ENCODE measurements at regions not wholly inside any gene's neighbourhood (a gene's known extent, or its start where the extent isn't known, plus 50 kb on each side); places are given as distances from the start of the nearest gene placed in this dataset.

- no peak for DNase-seq (ENCODE audit: low read depth in 2 of 2)
Observed at GRCh38 chr2:4369826-4370419, 666.5 kb downstream of the DCDC2C start.

- no peak for DNase-seq (ENCODE audit: low read depth in 2 of 2)
Observed at GRCh38 chr2:4370422-4371090, 667.2 kb downstream of the DCDC2C start.

- DNase-seq (ENCODE audit: low read depth in 2 of 2) = no peak
Observed at GRCh38 chr2:4381049-4381448, 677.7 kb downstream of the DCDC2C start.

- no peak for DNase-seq (ENCODE audit: low read depth in 2 of 2)
Observed at GRCh38 chr2:4381773-4382172, 678.4 kb downstream of the DCDC2C start.

- no peak for DNase-seq (ENCODE audit: low read depth in 2 of 2)
Observed at GRCh38 chr2:4391013-4391412, 687.6 kb downstream of the DCDC2C start.

- DNase-seq (ENCODE audit: low read depth in 2 of 2) = no peak
Observed at GRCh38 chr2:4404363-4404762, 701.0 kb downstream of the DCDC2C start.

GRCh38 chr2:4408321-4408720 lies 704.9 kb downstream of the DCDC2C start:
- DNase-seq (ENCODE audit: low read depth in 2 of 2) = no peak

- DNase-seq (ENCODE audit: low read depth in 2 of 2) = no peak
Observed at GRCh38 chr2:4412637-4413187, 709.3 kb downstream of the DCDC2C start.

GRCh38 chr2:4415171-4415570 lies 711.8 kb downstream of the DCDC2C start:
- DNase-seq (ENCODE audit: low read depth in 2 of 2) = no peak

GRCh38 chr2:4415810-4416413 lies 712.5 kb downstream of the DCDC2C start:
- no peak for DNase-seq (ENCODE audit: low read depth in 2 of 2)

- no peak for DNase-seq (ENCODE audit: low read depth in 2 of 2)
Observed at GRCh38 chr2:4416431-4416830, 713.1 kb downstream of the DCDC2C start.

GRCh38 chr2:4417771-4418170 lies 714.4 kb downstream of the DCDC2C start:
- no peak for DNase-seq (ENCODE audit: low read depth in 2 of 2)

- DNase-seq (ENCODE audit: low read depth in 2 of 2) = no peak
Observed at GRCh38 chr2:4420032-4420431, 716.7 kb downstream of the DCDC2C start.

GRCh38 chr2:4424153-4424552 lies 720.8 kb downstream of the DCDC2C start:
- DNase-seq (ENCODE audit: low read depth in 2 of 2) = no peak

GRCh38 chr2:4427083-4427482 lies 723.7 kb downstream of the DCDC2C start:
- no peak for DNase-seq (ENCODE audit: low read depth in 2 of 2)

- no peak for DNase-seq (ENCODE audit: low read depth in 2 of 2)
Observed at GRCh38 chr2:4445821-4446220, 742.4 kb downstream of the DCDC2C start.

- no peak for DNase-seq (ENCODE audit: low read depth in 2 of 2)
Observed at GRCh38 chr2:4454907-4455306, 751.5 kb downstream of the DCDC2C start.

GRCh38 chr2:4455486-4456155 lies 752.2 kb downstream of the DCDC2C start:
- DNase-seq (ENCODE audit: low read depth in 2 of 2) = no peak

GRCh38 chr2:4464634-4465266 lies 761.4 kb downstream of the DCDC2C start:
- no peak for DNase-seq (ENCODE audit: low read depth in 2 of 2)

- DNase-seq (ENCODE audit: low read depth in 2 of 2) = no peak
Observed at GRCh38 chr2:4465671-4466070, 762.3 kb downstream of the DCDC2C start.

- DNase-seq (ENCODE audit: low read depth in 2 of 2) = no peak
Observed at GRCh38 chr2:4475618-4476017, 772.2 kb downstream of the DCDC2C start.

- DNase-seq (ENCODE audit: low read depth in 2 of 2) = no peak
Observed at GRCh38 chr2:4483050-4483449, 779.7 kb downstream of the DCDC2C start.

All from activated CD4-positive, alpha-beta T cell treated with anti-CD3 and anti-CD28 coated beads for 24 hours (primary cell).